ENCODE measurements at regions not wholly inside any gene's neighbourhood (a gene's known extent, or its start where the extent isn't known, plus 50 kb on each side); places are given as distances from the start of the nearest gene placed in this dataset.

DNA sequence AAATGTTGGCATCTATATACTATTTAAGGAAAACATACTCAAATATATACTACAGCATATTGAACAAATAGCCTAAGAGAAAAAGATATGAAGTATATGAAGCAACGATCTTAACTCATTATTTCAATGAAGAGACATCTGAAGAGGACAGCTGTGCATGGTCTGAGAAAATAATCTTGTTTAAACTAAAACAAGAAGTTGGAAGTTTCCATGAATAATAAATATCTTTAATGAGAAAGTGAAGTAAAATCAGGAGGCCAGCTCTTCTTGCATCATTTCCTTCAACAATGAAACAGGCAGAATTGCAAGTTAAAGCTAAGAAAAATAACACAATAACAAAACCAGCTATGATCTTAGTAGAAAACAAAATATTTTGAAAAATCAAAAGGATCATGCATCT lies 1265.4 kb upstream of the MAP3K7 start:
- DNase-seq = no peak
- H3K36me3 ChIP-seq (ENCODE audit: control insufficient read depth, insufficient read depth, low read length) = no peaks in the 10 kb centered on the region
- Mint-ChIP-seq H3K36me3 (ENCODE audit: insufficient read depth, unreplicated experiment) (no peaks in the 10 kb centered on the region), H3K9me3 (ENCODE audit: unreplicated experiment) (no peaks in the 10 kb centered on the region), H3K4me3 (ENCODE audit: unreplicated experiment) (no peak overlapping the region), H3K27ac (ENCODE audit: unreplicated experiment) (no peak overlapping the region), H3K27me3 (ENCODE audit: insufficient read depth, unreplicated experiment) (no peaks in the 10 kb centered on the region), H3K4me1 (ENCODE audit: low read depth, unreplicated experiment) (no peaks in the 10 kb centered on the region)
- no peak overlapping the region for H3K4me3 ChIP-seq (ENCODE audit: low read depth, low read length)
- no TSS peak for BruUV-seq (replicated peaks)
- no peaks in the 10 kb centered on the region for H3K9me3 ChIP-seq
- no peaks in the 10 kb centered on the region for H3K4me1 ChIP-seq
- ChIA-PET CTCF (no interaction called here), POLR2A (no interaction called here)
- intact Hi-C loops (cut with micrococcal nuclease; ENCODE audit: unreplicated experiment) = no loop called here
- H3K27me3 ChIP-seq (replicated peaks; ENCODE audit: control insufficient read depth, insufficient read depth, low read length) = no peaks in the 10 kb centered on the region
- TF ChIP-seq, protein P1, sequence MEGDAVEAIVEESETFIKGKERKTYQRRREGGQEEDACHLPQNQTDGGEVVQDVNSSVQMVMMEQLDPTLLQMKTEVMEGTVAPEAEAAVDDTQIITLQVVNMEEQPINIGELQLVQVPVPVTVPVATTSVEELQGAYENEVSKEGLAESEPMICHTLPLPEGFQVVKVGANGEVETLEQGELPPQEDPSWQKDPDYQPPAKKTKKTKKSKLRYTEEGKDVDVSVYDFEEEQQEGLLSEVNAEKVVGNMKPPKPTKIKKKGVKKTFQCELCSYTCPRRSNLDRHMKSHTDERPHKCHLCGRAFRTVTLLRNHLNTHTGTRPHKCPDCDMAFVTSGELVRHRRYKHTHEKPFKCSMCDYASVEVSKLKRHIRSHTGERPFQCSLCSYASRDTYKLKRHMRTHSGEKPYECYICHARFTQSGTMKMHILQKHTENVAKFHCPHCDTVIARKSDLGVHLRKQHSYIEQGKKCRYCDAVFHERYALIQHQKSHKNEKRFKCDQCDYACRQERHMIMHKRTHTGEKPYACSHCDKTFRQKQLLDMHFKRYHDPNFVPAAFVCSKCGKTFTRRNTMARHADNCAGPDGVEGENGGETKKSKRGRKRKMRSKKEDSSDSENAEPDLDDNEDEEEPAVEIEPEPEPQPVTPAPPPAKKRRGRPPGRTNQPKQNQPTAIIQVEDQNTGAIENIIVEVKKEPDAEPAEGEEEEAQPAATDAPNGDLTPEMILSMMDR (IDR thresholded peaks at IDR 0.05; ENCODE audit: insufficient read depth in 1 of 2, low read depth in 1 of 2, low read length in 1 of 2, severe bottlenecking in 1 of 2, unreplicated experiment in 1 of 2) = no peak

DNA sequence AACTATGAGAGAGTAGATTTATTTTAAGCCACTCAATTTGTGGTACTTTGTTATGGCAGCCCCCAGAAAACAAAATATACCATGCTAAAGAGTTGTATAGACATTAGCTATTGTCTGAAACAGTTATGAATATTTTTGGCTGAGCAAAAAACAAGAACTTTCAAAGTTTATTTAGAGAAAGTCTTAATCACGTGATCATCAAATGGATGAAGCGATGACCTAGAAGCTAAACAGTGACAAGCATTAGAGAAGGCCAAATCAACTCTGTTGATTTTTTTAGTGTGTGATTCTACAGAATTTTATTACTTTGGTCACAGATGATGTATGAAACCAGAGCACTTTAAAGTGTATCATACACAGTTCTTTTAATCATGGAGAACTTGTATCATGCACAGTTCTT lies 1247.9 kb upstream of the MAP3K7 start:
- H3K27me3 ChIP-seq (replicated peaks; ENCODE audit: control insufficient read depth, insufficient read depth, low read length) = no peaks in the 10 kb centered on the region
- DNase-seq = no peak
- POLR2A ChIA-PET = no interaction called here
- Mint-ChIP-seq H3K4me1 (ENCODE audit: low read depth, unreplicated experiment) (no peaks in the 10 kb centered on the region), H3K27ac (ENCODE audit: unreplicated experiment) (no peak overlapping the region), H3K27me3 (ENCODE audit: insufficient read depth, unreplicated experiment) (no peaks in the 10 kb centered on the region), H3K9me3 (ENCODE audit: unreplicated experiment) (no peaks in the 10 kb centered on the region), H3K36me3 (ENCODE audit: insufficient read depth, unreplicated experiment) (no peaks in the 10 kb centered on the region), H3K4me3 (ENCODE audit: unreplicated experiment) (no peak overlapping the region)
- no TSS peak for BruUV-seq (replicated peaks)
- H3K36me3 ChIP-seq (ENCODE audit: control insufficient read depth, insufficient read depth, low read length) = no peaks in the 10 kb centered on the region
- no peak overlapping the region for H3K4me3 ChIP-seq (ENCODE audit: low read depth, low read length)
- TF ChIP-seq, protein P1 (IDR thresholded peaks at IDR 0.05; ENCODE audit: insufficient read depth in 1 of 2, low read depth in 1 of 2, low read length in 1 of 2, severe bottlenecking in 1 of 2, unreplicated experiment in 1 of 2) = no peak
- CTCF ChIA-PET = interaction anchor here (0.5 kb wide), 1 partner anchor 177 kb away, joined by 5 read pairs; no protein-coding TSS in a partner anchor
- no peaks in the 10 kb centered on the region for H3K9me3 ChIP-seq
- H3K4me1 ChIP-seq = no peaks in the 10 kb centered on the region
- intact Hi-C loops (cut with micrococcal nuclease; ENCODE audit: unreplicated experiment) = no loop called here

DNA sequence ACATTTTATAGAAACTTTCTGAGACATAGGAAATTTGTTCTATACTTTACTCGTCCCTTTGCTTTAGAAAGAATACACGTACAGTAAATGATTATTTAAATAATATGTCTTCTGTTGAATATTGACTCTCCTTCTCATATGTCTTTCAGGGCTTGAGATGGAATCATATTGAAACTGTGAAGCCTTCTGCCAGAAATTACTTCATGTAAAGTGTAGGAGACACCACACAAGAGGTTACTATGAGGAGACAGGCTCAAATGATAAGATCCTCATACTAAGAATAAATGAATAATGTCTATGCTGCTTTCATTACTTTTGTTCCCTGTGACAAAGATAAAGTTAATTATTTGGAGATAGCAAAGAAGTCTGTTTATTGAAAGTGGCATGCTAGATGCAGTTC lies 1240.3 kb upstream of the MAP3K7 start:
- Histone ChIP-seq H3K4me1 (no peaks in the 10 kb centered on the region), H3K9me3 (no peaks in the 10 kb centered on the region), H3K36me3 (ENCODE audit: control insufficient read depth, insufficient read depth, low read length) (no peaks in the 10 kb centered on the region), H3K27me3 (replicated peaks; ENCODE audit: control insufficient read depth, insufficient read depth, low read length) (no peaks in the 10 kb centered on the region), H3K4me3 (ENCODE audit: low read depth, low read length) (no peak overlapping the region)
- Mint-ChIP-seq H3K36me3 (ENCODE audit: insufficient read depth, unreplicated experiment) (no peaks in the 10 kb centered on the region), H3K4me1 (ENCODE audit: low read depth, unreplicated experiment) (no peaks in the 10 kb centered on the region), H3K27me3 (ENCODE audit: insufficient read depth, unreplicated experiment) (no peaks in the 10 kb centered on the region), H3K4me3 (ENCODE audit: unreplicated experiment) (no peak overlapping the region), H3K9me3 (ENCODE audit: unreplicated experiment) (no peaks in the 10 kb centered on the region), H3K27ac (ENCODE audit: unreplicated experiment) (no peak overlapping the region)
- intact Hi-C loops (cut with micrococcal nuclease; ENCODE audit: unreplicated experiment) = no loop called here
- BruUV-seq (replicated peaks) = no TSS peak
- TF ChIP-seq, protein P1 (IDR thresholded peaks at IDR 0.05; ENCODE audit: insufficient read depth in 1 of 2, low read depth in 1 of 2, low read length in 1 of 2, severe bottlenecking in 1 of 2, unreplicated experiment in 1 of 2) = no peak
- ChIA-PET POLR2A (no interaction called here), CTCF (no interaction called here)
- no peak for DNase-seq

Data from Caco-2 (cell line).